GM12872 (cell line): ENCODE measurements at regions not wholly inside any gene's neighbourhood (a gene's known extent, or its start where the extent isn't known, plus 50 kb on each side); places are given as distances from the start of the nearest gene placed in this dataset.

Experiments
- TF ChIP-seq, protein P1 (sequence below): IDR thresholded peaks from 3 replicates; pipeline ENCODE4 v1.5.1; 2011; ENCODE audit warnings: low read depth, mild to moderate bottlenecking, low read length, moderate library complexity; ENCODE audit not compliant: insufficient read depth

DNA sequence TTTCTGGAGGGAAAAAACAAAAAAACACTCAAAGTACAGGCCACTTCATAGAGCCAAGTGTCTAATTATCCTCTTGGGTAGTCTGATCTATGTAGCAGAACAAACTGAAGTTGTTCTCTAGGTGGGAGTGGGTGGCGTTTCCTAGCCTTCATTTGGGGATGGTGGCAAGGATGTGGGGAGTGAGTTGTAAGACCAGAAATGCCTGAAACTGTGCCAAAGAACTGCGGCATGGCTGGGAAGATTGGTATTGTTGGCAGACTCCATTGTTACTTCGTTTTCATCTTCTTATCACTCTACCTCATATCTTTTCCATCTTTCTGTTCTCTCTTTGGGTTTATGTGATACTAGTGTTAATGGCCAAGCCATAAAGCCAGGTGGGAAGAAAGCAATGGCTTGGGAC is 177.3 kb upstream of the DDHD1 start:
- TF ChIP-seq, protein P1, sequence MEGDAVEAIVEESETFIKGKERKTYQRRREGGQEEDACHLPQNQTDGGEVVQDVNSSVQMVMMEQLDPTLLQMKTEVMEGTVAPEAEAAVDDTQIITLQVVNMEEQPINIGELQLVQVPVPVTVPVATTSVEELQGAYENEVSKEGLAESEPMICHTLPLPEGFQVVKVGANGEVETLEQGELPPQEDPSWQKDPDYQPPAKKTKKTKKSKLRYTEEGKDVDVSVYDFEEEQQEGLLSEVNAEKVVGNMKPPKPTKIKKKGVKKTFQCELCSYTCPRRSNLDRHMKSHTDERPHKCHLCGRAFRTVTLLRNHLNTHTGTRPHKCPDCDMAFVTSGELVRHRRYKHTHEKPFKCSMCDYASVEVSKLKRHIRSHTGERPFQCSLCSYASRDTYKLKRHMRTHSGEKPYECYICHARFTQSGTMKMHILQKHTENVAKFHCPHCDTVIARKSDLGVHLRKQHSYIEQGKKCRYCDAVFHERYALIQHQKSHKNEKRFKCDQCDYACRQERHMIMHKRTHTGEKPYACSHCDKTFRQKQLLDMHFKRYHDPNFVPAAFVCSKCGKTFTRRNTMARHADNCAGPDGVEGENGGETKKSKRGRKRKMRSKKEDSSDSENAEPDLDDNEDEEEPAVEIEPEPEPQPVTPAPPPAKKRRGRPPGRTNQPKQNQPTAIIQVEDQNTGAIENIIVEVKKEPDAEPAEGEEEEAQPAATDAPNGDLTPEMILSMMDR = no peak

DNA sequence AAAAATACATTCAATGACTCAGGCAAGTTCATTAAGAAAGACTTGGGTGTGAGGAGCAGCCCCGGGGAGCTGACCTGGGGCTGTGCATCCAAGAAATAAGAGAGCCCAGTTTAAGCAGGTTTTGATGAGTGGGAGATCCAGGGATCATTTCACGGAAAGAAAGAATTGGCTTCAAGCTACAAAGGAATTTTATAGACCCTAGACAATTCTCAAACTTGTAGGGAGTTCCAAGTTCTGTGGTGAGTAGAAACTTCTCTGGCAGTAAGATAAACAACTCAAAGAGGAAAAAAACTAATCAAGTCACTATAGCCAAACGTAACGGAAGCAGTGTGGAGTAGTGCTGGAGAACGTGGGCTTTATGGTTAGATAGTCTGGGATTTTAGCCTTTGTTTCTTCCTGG is 175.7 kb upstream of the DDHD1 start:
- TF ChIP-seq, protein P1 = no peak

DNA sequence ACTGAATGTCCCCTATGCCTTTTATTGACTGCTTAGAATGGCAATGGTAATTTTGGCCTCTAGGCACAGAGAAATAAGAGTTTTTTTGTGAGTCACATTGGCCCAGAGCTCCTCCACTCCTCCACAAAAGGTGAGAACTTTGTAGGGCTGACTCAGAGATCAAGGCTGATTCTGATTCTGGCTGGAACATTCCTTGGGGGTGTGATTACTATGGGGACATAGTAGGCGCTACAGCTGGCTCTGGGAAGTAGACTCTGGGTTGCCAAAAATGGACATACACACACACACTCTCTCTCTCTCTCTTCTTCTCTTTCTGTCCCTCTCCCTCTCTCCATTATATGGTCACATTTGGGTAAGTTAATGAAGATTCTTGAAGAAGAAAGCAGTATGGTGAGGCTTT is 174.6 kb upstream of the DDHD1 start:
- TF ChIP-seq, protein P1 = no peak

DNA sequence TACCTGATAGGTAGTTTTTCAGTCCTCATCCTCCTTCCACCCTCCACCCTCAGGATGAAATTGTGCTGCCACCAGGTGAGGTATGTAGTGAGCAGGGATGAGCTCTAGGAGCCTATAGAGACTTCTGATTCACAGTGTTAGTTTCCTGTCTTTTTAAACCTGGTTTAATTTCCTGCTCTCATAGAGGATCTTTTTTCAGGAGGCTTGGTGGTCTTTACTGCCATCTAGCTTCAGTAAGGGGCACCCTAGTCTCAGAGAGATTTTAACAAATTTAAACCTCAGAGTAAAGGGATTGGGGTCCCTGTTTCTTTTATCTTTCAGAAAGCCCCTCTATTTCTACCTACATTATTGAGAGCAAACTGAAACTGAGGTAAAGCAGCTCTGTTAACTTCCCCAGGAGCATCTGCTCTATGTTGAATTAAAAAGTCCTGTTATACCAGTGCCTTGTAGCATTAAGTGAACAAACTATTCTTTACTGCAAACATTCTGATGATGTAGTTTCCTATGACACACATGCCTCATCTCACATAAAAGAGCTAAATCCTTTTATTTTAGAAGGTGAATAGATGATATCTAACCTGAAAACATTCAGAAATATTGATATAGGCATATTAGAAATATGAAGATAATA is 172.2 kb upstream of the DDHD1 start:
- TF ChIP-seq, protein P1 = peak; percentile 35; the same call in 2 of the 3 replicates

DNA sequence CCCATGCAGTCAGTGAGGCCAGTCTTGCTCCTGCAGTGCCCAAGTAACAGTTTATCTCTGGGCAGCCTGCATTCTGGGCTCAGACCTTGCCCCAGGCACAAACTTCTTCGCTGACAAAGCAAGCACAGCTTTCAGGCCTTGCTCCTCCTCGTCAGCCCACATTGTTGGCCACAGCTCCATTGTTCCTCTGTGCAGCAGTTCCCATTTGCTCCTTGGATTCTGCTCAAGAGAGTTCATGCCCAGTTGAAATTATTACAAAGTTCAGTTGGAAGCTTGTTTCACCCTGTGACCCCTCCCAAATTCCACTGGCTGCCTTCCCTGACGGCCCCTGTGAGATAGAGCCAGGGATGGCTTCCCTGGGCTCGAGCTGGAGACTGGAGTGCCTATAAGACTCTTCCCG is 163.4 kb upstream of the DDHD1 start:
- TF ChIP-seq, protein P1 = no peak

DNA sequence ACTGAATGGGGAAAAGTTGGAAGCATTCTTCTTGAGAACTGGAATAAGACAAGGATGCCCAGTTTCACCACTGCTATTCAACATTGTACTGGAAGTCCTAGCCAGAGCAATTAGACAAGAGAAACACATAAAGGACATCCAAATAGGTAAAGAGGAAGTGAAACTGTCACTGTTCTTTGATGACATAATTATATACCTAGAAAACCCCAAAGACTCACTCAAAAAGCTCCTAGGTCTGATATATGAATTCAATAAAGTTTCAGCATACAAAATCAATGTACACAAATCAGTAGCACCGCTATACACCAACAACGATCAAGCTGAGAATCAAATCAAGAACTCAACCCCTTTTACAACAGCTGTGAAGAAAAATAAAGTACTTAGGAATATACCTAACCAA is 157.3 kb upstream of the DDHD1 start:
- TF ChIP-seq, protein P1 = no peak

DNA sequence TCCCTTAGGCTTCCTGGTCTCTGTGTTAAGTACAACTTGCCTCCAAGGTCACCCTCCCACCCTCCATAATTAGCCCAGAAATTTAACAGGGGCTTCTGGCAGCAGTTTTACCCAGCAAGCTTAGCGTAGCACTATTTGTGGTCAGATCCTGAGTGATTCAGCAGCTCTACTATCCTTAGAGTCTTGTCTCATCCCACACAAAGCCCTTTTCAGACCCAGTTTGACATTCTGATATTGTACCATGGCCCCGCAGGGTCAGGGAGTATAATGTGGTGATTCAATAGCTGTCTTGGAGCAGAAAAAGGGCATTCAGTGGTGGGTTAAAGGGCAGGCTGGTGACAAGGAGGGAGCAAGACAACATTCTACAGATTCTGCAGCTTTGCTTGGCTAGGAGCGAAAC is 153.8 kb upstream of the DDHD1 start:
- TF ChIP-seq, protein P1 = no peak

DNA sequence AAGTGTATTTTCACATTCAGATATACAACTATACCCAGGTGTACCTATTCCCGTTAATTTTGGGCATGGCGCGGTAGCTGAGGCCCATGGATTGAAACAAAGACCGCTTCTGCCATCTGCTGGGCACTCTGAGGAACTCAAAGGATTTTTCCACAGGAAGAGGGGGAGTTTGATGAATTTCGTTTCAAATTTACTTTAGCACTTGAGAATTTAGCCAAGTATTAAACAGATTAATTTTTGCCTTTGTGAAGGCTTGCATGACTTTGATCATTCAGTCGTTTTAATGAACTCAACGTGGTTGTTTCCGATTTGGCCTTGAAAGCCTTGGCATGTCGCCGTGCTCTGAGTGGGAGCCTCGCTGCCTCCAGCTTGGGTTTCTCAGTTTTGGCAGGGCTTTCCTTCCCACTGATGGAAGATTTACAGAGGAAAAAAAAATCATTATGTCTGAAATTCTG is 153.2 kb upstream of the DDHD1 start:
- TF ChIP-seq, protein P1 = peak; percentile 67
